Choroid plexus epithelial cell (primary cell): ENCODE measurements at regions not wholly inside any gene's neighbourhood (a gene's known extent, or its start where the extent isn't known, plus 50 kb on each side); places are given as distances from the start of the nearest gene placed in this dataset.

Source experiments
- DNase-seq: peaks from one replicate; pipeline ENCODE4 v3.0.0-alpha.2; 2010; ENCODE audit warnings: low read depth
- H3K4me3 ChIP-seq: 2 replicates; pipeline ENCODE4 v1.5.1; 2011; ENCODE audit warnings: low read depth, mild to moderate bottlenecking, control low read depth, low read length, moderate library complexity
- TF ChIP-seq, protein P1 (sequence below): conservative IDR thresholded peaks from 2 replicates; pipeline ENCODE4 v1.5.1; 2011; ENCODE audit warnings: low read depth, mild to moderate bottlenecking, control low read depth, inconsistent platforms, low read length, moderate library complexity

DNA sequence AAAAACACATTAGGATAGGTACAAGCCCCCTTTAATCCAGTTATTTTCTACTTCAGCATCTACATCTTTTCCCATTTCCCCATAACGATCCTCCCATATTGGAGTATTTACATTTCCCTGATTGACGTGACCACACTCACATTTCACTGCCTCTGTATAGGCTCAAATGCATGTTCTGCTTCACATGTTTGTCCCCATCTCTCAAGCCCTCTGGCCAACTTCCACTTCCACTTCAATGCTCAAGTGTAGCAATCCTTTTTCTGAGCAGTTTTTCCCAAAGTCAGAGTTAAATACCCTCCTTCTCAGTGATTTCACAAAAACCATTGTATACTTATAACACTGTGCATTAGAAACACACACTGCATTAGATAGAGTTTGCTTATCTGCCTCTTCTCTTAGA lies 61.8 kb upstream of the TTLL7 start:
- no peak overlapping the region for H3K4me3 ChIP-seq
- DNase-seq: no peak
- TF ChIP-seq, protein P1, sequence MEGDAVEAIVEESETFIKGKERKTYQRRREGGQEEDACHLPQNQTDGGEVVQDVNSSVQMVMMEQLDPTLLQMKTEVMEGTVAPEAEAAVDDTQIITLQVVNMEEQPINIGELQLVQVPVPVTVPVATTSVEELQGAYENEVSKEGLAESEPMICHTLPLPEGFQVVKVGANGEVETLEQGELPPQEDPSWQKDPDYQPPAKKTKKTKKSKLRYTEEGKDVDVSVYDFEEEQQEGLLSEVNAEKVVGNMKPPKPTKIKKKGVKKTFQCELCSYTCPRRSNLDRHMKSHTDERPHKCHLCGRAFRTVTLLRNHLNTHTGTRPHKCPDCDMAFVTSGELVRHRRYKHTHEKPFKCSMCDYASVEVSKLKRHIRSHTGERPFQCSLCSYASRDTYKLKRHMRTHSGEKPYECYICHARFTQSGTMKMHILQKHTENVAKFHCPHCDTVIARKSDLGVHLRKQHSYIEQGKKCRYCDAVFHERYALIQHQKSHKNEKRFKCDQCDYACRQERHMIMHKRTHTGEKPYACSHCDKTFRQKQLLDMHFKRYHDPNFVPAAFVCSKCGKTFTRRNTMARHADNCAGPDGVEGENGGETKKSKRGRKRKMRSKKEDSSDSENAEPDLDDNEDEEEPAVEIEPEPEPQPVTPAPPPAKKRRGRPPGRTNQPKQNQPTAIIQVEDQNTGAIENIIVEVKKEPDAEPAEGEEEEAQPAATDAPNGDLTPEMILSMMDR: no peak

DNA sequence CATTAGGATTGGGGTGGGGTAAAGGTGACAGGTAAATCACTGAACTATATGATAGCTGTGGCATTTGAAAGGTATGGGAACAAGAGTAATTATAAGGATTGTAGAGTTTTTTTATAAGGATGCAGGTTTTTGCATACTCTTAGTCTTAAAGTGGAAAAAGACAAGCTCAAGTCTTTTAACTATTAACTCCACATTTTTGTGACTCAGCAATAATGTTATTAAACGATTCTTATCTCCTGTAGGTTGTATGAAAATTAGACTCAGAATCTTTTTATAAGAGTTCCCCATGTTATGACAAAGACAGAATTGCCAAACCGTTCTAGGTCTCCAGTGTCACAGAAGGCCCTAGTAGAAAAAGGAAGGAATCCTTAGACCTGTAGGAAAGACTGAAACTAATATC lies 49.9 kb upstream of the TTLL7 start:
- no peak for DNase-seq
- H3K4me3 ChIP-seq: no peak overlapping the region
- TF ChIP-seq, protein P1: no peak
